CD4-positive, alpha-beta T cell treated with Interleukin-6 at 100 ng/mL for 8 hours (primary cell): ENCODE measurements at regions not wholly inside any gene's neighbourhood (a gene's known extent, or its start where the extent isn't known, plus 50 kb on each side); places are given as distances from the start of the nearest gene placed in this dataset.
"Not testable (repeated sequence)": the region's sequence is repeated elsewhere in the genome, so short reads cannot be mapped to it uniquely, and the experiment has no call there.

ENCODE experiments used
- DNase-seq: peaks from one replicate; pipeline ENCODE4 v3.0.0-alpha.2; 2020; ENCODE audit warnings: mixed read lengths, low spot score

- DNase-seq = no peak
Observed at GRCh38 chr14:21910260-21910659, 236.6 kb upstream of the OR4E1 start.

DNA sequence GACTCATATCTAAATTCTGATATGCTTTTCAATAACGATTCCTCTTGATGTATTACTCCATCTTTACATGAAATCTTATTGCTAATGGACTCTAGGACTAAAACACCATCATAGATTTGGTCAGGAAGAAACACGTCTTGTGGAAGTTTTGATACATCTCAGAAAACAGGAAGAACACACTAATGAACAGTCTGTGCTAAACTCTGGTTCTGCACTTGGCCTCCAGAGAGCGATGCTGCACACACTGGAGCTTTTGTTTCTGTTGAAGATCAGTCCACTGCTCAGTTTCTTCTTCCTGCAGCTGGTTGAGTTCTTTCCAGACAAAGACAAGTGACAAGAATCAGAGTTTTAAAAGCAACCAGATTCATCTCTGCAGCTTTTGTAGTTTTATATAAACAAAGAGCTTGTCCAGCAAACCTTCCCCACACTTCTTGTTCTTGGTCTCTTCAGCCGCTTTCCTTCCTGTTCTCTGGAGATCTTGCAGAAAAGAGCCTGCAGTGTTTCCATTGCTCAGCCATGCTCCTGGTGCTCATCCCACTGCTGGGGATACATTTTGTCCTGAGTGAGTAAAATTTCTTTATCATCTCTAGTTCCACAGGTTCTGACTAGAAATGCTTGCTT lies 229.1 kb upstream of the OR4E1 start:
- DNase-seq = peak; percentile 24

DNA sequence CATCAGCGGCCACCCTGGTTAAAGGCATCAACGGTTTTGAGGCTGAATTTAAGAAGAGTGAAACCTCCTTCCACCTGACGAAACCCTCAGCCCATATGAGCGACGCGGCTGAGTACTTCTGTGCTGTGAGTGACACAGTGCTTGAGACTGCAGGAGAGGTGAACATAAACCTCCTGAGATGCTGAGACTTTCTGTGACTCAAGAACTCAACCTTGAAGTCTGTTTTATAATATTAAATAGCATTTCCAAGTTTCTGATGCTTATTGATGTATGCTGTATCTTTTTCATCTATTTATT lies 221.2 kb upstream of the OR4E1 start:
- not testable (repeated sequence) for DNase-seq

DNA sequence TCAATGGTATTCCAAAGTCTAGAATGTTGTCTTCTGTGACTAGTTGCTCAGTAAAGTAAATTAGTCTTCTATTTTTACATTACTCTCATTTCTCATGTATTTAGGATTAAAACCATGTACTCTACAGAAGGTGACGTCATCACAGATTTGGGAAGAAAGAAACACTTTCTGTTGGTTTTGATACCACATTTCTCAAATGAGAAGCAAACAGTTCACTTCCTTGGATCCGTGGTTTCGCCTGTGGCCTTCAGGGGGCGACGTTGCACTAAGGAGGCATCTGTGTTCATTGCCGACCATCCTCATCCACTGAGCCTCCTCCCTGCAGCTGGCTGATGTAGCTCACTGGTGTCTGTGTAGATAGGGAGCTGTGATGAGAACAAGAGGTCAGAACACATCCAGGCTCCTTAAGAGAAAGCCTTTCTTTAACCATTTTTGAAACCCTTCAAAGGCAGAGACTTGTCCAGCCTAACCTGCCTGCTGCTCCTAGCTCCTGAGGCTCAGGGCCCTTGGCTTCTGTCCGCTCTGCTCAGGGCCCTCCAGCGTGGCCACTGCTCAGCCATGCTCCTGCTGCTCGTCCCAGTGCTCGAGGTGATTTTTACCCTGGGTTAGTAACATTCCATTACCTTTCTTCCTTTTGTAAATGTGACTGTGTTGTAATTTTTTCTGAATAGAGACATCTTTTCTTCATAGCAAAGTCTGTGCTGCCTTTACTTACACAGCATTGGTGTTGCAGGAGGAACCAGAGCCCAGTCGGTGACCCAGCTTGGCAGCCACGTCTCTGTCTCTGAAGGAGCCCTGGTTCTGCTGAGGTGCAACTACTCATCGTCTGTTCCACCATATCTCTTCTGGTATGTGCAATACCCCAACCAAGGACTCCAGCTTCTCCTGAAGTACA lies 220.6 kb upstream of the OR4E1 start:
- DNase-seq = peak; percentile 44

GRCh38 chr14:21891921-21892320 lies 218.3 kb upstream of the OR4E1 start:
- no peak for DNase-seq

DNA sequence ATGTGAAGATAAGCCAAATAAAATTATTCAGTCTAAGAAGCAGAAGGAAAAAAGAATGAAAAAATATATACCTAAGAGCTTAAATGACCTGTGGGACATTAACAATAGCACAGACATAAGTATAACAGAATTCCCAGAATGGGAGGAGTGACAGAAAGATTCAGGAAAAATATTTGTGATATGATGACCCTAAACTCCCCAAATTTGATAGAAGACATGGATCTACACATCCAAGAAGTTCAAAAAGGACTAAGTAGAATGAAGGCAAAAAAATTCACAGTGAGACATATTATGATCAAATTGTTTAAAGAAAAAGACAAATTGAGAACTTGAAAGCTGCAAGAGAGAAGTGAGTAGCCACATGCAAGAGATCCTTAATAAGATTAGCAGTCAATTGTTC lies 211.4 kb upstream of the OR4E1 start:
- DNase-seq = no peak

- no peak for DNase-seq
Observed at GRCh38 chr14:21882226-21882625, 208.6 kb upstream of the OR4E1 start.

DNA sequence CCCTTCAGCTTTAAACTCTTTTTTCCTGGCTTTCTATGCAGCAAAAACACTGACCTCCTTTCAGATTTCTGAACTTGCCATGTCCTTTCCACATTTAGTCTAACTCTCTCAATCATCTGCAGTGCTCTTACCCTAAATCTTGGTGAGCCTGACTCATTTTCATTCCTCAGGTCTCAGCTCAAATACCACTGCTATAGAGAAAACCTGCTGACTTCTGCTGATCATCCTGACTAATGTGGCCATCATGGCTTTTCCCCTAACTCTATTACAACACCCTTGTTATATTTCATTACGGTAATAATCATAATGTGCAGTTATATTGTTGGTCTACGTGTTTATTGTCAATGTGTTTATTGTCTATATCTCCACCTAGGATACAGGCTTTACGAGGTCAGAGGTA lies 207.3 kb upstream of the OR4E1 start:
- no peak for DNase-seq

GRCh38 chr14:21875791-21876190 lies 202.2 kb upstream of the OR4E1 start:
- no peak for DNase-seq

GRCh38 chr14:21874946-21875345 lies 201.3 kb upstream of the OR4E1 start:
- peak; percentile 25 for DNase-seq

GRCh38 chr14:21874167-21874566 lies 200.5 kb upstream of the OR4E1 start:
- peak; percentile 46 for DNase-seq

DNA sequence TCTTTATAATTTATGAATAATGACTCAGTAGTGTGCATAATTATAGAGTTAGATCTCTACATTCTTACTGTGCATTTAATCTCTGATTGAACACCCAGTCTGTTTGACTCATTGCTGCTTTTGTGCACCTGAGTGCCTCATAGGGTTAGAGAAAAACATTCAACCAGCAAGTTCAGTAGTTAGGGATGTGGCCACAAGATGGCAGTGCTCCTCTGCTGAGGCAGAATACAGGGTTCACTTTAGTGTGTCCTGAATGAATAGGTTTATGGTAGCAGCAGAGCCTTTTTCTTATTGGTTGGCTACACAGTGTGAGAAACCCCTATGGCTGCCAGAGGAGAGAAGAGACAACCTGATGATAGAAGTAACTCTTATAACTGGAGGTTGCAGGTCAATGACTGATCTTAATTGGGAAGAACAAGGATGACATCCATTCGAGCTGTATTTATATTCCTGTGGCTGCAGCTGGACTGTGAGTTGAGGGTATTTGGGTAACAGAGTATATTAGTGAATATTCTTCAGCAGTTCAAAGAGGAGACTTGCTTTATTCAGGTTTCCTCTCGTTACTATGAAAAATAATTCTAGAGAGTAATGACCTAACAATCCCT lies 194.9 kb upstream of the OR4E1 start:
- peak; percentile 79 for DNase-seq

GRCh38 chr14:21867541-21867940 lies 193.9 kb upstream of the OR4E1 start:
- DNase-seq = no peak

GRCh38 chr14:21866479-21866878 lies 192.9 kb upstream of the OR4E1 start:
- DNase-seq = no peak

- no peak for DNase-seq
Observed at GRCh38 chr14:21863289-21863688, 189.7 kb upstream of the OR4E1 start.

DNA sequence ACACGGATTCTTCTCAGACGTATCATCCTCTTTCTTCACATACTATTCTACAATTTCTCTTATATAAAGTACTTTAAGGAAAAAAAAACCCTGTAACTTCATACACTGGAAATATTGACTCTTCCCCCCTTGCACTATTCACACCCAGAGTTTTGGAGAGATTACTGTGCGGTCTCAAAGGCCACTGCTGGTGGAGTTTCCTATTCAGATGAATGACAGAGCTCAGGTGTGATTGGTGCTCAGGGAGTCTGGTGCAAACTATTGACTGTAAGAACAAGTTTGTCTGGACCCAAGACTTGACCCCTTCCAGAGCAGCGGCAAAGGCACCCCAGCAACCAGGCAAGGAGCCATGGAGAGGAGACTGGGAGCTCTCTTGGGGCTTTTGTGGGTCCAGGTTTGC lies 187.5 kb upstream of the OR4E1 start:
- no peak for DNase-seq

GRCh38 chr14:21860172-21860571 lies 186.6 kb upstream of the OR4E1 start:
- peak; percentile 56 for DNase-seq

DNA sequence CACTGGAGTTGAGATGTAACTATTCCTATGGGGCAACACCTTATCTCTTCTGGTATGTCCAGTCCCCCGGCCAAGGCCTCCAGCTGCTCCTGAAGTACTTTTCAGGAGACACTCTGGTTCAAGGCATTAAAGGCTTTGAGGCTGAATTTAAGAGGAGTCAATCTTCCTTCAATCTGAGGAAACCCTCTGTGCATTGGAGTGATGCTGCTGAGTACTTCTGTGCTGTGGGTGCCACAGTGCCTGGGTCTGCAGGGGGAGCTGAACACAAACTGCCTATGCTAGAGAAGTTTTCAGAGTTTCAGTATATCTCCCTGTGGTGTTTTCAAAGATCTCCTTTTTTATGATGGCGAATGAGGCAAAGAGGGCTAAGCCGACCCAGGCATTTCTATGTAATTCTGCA lies 179.2 kb upstream of the OR4E1 start:
- DNase-seq = no peak

DNA sequence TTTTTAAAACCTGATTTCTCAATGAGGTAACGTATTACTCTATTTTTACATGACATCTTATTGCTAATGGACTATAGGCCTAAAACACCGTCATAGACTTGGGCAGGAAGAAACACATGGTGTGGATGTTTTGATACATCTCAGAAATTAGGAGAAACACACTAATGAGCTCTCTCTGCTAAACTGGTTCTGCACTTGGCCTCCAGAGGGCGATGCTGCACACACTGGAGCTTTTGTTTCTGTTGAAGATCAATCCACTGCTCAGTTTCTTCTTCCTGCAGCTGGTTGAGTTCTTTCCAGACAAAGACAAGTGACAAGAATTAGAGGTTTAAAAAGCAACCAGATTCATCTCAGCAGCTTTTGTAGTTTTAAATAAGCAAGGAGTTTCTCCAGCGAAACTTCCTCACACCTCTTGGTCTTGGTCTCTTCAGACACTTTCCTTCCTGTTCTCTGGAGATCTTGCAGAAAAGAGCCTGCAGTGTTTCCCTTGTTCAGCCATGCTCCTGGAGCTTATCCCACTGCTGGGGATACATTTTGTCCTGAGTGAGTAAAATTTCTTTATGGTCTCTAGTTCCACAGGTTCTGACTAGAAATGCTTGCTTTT lies 178.5 kb upstream of the OR4E1 start:
- peak; percentile 69 for DNase-seq

DNA sequence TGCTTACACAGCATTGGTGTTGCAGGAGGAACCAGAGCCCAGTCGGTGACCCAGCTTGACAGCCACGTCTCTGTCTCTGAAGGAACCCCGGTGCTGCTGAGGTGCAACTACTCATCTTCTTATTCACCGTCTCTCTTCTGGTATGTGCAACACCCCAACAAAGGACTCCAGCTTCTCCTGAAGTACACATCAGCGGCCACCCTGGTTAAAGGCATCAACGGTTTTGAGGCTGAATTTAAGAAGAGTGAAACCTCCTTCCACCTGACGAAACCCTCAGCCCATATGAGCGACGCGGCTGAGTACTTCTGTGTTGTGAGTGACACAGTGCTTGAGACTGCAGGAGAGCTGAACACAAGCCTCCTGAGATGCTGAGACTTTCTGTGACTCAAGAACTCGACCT lies 173.3 kb upstream of the OR4E1 start:
- peak; percentile 26 for DNase-seq

- peak; percentile 54 for DNase-seq
Observed at GRCh38 chr14:21846227-21846885, 172.7 kb upstream of the OR4E1 start.

- DNase-seq = peak; percentile 30
Observed at GRCh38 chr14:21840765-21841164, 167.1 kb upstream of the OR4E1 start.
